22Rv1 (cell line): ENCODE measurements at regions not wholly inside any gene's neighbourhood (a gene's known extent, or its start where the extent isn't known, plus 50 kb on each side); places are given as distances from the start of the nearest gene placed in this dataset.

ENCODE experiments used
- H3K27ac ChIP-seq: fragments of 450-650 bp; 2 replicates; pipeline ENCODE4 v1.5.1; 2017
- CTCF ChIP-seq: fragments of 450-650 bp; IDR thresholded peaks from 2 replicates; pipeline ENCODE4 v1.5.1; 2017; ENCODE audit warnings: mild to moderate bottlenecking
- ZFX ChIP-seq: fragments of 450-650 bp; IDR thresholded peaks from 2 replicates; pipeline ENCODE4 v1.6.1; 2017; ENCODE audit warnings: antibody characterized with exemption, borderline replicate concordance

- no peak overlapping the region for H3K27ac ChIP-seq
- TF ChIP-seq ZFX: no peak
- no peak for TF ChIP-seq CTCF
Observed at GRCh38 chr15:66928784-66929183, 136.6 kb upstream of the SMAD3 start.

GRCh38 chr15:66929843-66930402, 135.5 kb upstream of the SMAD3 start:
- H3K27ac ChIP-seq: no peak overlapping the region
- TF ChIP-seq CTCF: no peak
- TF ChIP-seq ZFX: no peak

GRCh38 chr15:66931768-66932633, 133.4 kb upstream of the SMAD3 start:
- H3K27ac ChIP-seq: no peak overlapping the region

GRCh38 chr15:66932634-66933024, 132.8 kb upstream of the SMAD3 start:
- no peak overlapping the region for H3K27ac ChIP-seq
- TF ChIP-seq CTCF (no peak), ZFX (no peak)

More at GRCh38 chr15:66931768-66932633, 133.4 kb upstream of the SMAD3 start:
- no peak for TF ChIP-seq CTCF
- no peak for TF ChIP-seq ZFX

GRCh38 chr15:66933932-66934867, 131.2 kb upstream of the SMAD3 start:
- H3K27ac ChIP-seq: no peak overlapping the region
- TF ChIP-seq CTCF: no peak
- TF ChIP-seq ZFX: no peak

GRCh38 chr15:66934868-66935520, 130.4 kb upstream of the SMAD3 start:
- H3K27ac ChIP-seq: no peak overlapping the region
- TF ChIP-seq CTCF (no peak), ZFX (no peak)
